HepG2 (cell line): ENCODE measurements at regions not wholly inside any gene's neighbourhood (a gene's known extent, or its start where the extent isn't known, plus 50 kb on each side); places are given as distances from the start of the nearest gene placed in this dataset.
A peak's percentile ranks its signal among the peaks of the same experiment; 100 is the strongest.

Source experiments
- AKAP8 ChIP-seq: sonication (generic); formaldehyde crosslinking; IDR thresholded peaks from 2 replicates; pipeline ENCODE4 v1.5.1; 2020; ENCODE audit warnings: mild to moderate bottlenecking, missing genetic modification reagents
- ATF5 ChIP-seq: sonication (generic); formaldehyde crosslinking; IDR thresholded peaks from 2 replicates; pipeline ENCODE4 v1.4.0; 2020; ENCODE audit warnings: mild to moderate bottlenecking, low read depth, missing genetic modification reagents
- BRCA1 ChIP-seq: sonication (generic); formaldehyde crosslinking; IDR thresholded peaks from 2 replicates; pipeline ENCODE4 v1.4.0; 2020; ENCODE audit warnings: missing genetic modification reagents
- CCDC6 ChIP-seq: sonication (generic); formaldehyde crosslinking; IDR thresholded peaks from 2 replicates; pipeline ENCODE4 v1.8.1; 2022; ENCODE audit warnings: mild to moderate bottlenecking, missing genetic modification reagents, moderate library complexity
- HBP1 ChIP-seq: IDR thresholded peaks from 2 replicates; pipeline ENCODE4 v1.6.1; 2016; ENCODE audit warnings: low read depth, control low read depth
- LRRFIP1 ChIP-seq: sonication (generic); formaldehyde crosslinking; conservative IDR thresholded peaks from 2 replicates; pipeline ENCODE4 v1.4.0; 2020; ENCODE audit warnings: missing genetic modification reagents
- MAFK ChIP-seq, 2 experiments: IDR thresholded peaks in 1 of 2; conservative IDR thresholded peaks in 1 of 2; 2 replicates each; pipeline ENCODE4 v1.6.1; 2011; ENCODE audit warnings: improper control_type of control experiment in 2 of 2, low read length in 2 of 2
- MZF1 ChIP-seq: sonication (generic); formaldehyde crosslinking; IDR thresholded peaks from 2 replicates; pipeline ENCODE4 v1.8.1; 2023; ENCODE audit warnings: mild to moderate bottlenecking, missing genetic modification reagents, borderline replicate concordance
- NFATC3 ChIP-seq: sonication (generic); formaldehyde crosslinking; IDR thresholded peaks from 2 replicates; pipeline ENCODE4 v1.5.1; 2020; ENCODE audit warnings: mild to moderate bottlenecking, missing genetic modification reagents
- RFXANK ChIP-seq: IDR thresholded peaks from 2 replicates; pipeline ENCODE4 v1.6.1; 2016
- TP53 ChIP-seq: sonication (generic); formaldehyde crosslinking; conservative IDR thresholded peaks from 2 replicates; pipeline ENCODE4 v1.4.0; 2020; ENCODE audit warnings: missing genetic modification reagents
- ZBTB37 ChIP-seq: sonication (generic); formaldehyde crosslinking; IDR thresholded peaks from 2 replicates; pipeline ENCODE4 v1.4.0; 2020; ENCODE audit warnings: mild to moderate bottlenecking, missing genetic modification reagents
- ZNF24 ChIP-seq: fragments of 450-650 bp; IDR thresholded peaks from 2 replicates; pipeline ENCODE4 v1.6.1; 2017; ENCODE audit warnings: antibody characterized with exemption, mild to moderate bottlenecking
- ZNF383 ChIP-seq: sonication (generic); formaldehyde crosslinking; IDR thresholded peaks from 2 replicates; pipeline ENCODE4 v1.4.0; 2020; ENCODE audit warnings: missing genetic modification reagents, mild to moderate bottlenecking, borderline replicate concordance
- ZNF468 ChIP-seq: sonication (generic); formaldehyde crosslinking; IDR thresholded peaks from 2 replicates; pipeline ENCODE4 v1.8.0; 2022; ENCODE audit warnings: mild to moderate bottlenecking, moderate library complexity, missing genetic modification reagents
- ZNF597 ChIP-seq: sonication (generic); formaldehyde crosslinking; IDR thresholded peaks from 2 replicates; pipeline ENCODE4 v1.5.0; 2020; ENCODE audit warnings: missing genetic modification reagents
- ZNF670 ChIP-seq: sonication (generic); formaldehyde crosslinking; IDR thresholded peaks from 2 replicates; pipeline ENCODE4 v1.8.0; 2022; ENCODE audit warnings: mild to moderate bottlenecking, missing genetic modification reagents, borderline replicate concordance
- ZNF710 ChIP-seq: sonication (generic); formaldehyde crosslinking; IDR thresholded peaks from 2 replicates; pipeline ENCODE4 v1.5.0; 2020; ENCODE audit warnings: mild to moderate bottlenecking, missing genetic modification reagents, borderline replicate concordance
- ZNF768 ChIP-seq: sonication (generic); formaldehyde crosslinking; IDR thresholded peaks from 2 replicates; pipeline ENCODE4 v1.4.0; 2020; ENCODE audit warnings: missing genetic modification reagents
- ZSCAN9 ChIP-seq: IDR thresholded peaks from 2 replicates; pipeline ENCODE4 v1.6.1; 2016; ENCODE audit warnings: borderline replicate concordance

GRCh38 chr1:58898739-58899586 lies 115.1 kb upstream of the JUN start (continued):
- peak; percentile 49; the same call in 1 of the 2 replicates for TF ChIP-seq CCDC6 (CRISPR knock-in tag)
- no peak; the same call in 1 of the 2 replicates for TF ChIP-seq RFXANK (CRISPR knock-in tag)
- TF ChIP-seq ZSCAN9 (CRISPR knock-in tag) = peak; percentile 79; the same call in 1 of the 2 replicates
- no peak for TF ChIP-seq ATF5 (CRISPR knock-in tag)
- TF ChIP-seq ZBTB37 (CRISPR knock-in tag) = peak; percentile 84
- TF ChIP-seq ZNF383 (CRISPR knock-in tag) = no peak
- TF ChIP-seq MAFK (conservative IDR thresholded peaks at IDR 0.05 in 1 of 2, IDR thresholded peaks at IDR 0.05 in 1 of 2; ENCODE audit: low read length in 2 of 2) = peak in 1 of 2 experiments; percentile 67; a peak in 2 of 4 replicates
- no peak for TF ChIP-seq AKAP8 (CRISPR knock-in tag)
- TF ChIP-seq NFATC3 (CRISPR knock-in tag) = no peak
- no peak for TF ChIP-seq ZNF24
- no peak for TF ChIP-seq ZNF597 (CRISPR knock-in tag)
- no peak for TF ChIP-seq ZNF768 (CRISPR knock-in tag)
- no peak for TF ChIP-seq TP53
- TF ChIP-seq HBP1 (CRISPR knock-in tag) = peak; percentile 49; the same call in 1 of the 2 replicates
- TF ChIP-seq ZNF670 = peak; percentile 72; the same call in 1 of the 2 replicates
- no peak for TF ChIP-seq LRRFIP1 (CRISPR knock-in tag)
- no peak for TF ChIP-seq ZNF468
- no peak for TF ChIP-seq MZF1 (CRISPR knock-in tag)
- TF ChIP-seq ZNF710 (CRISPR knock-in tag) = peak; percentile 87
- TF ChIP-seq BRCA1 (CRISPR knock-in tag) = no peak
